Skeletal muscle tissue (tissue), 3 donors: ENCODE measurements at regions not wholly inside any gene's neighbourhood (a gene's known extent, or its start where the extent isn't known, plus 50 kb on each side); places are given as distances from the start of the nearest gene placed in this dataset.

Source experiments
- H3K27ac ChIP-seq: one replicate; pipeline ENCODE4 v1.7.0; 2013; ENCODE audit warnings: mild to moderate bottlenecking, low read depth, low read length, inconsistent platforms
- H3K27me3 ChIP-seq, 3 donors: one replicate each; pipeline ENCODE4 v1.7.0; 2013; ENCODE audit warnings: low read length in 3 of 3; ENCODE audit not compliant: control insufficient read depth in 3 of 3, insufficient read depth in 3 of 3
- H3K36me3 ChIP-seq, 3 donors: one replicate each; pipeline ENCODE4 v1.7.0; 2013; ENCODE audit warnings: low read length in 3 of 3; ENCODE audit not compliant: control insufficient read depth in 3 of 3, insufficient read depth in 3 of 3
- H3K4me1 ChIP-seq, 3 donors: one replicate each; pipeline ENCODE4 v1.7.0; 2013; ENCODE audit warnings: low read length in 3 of 3, mild to moderate bottlenecking in 3 of 3; ENCODE audit not compliant: control insufficient read depth in 3 of 3, insufficient read depth in 3 of 3
- H3K4me3 ChIP-seq, 3 donors: one replicate each; pipeline ENCODE4 v1.7.0; 2013; ENCODE audit warnings: low read length in 3 of 3
- H3K9ac ChIP-seq, 3 donors: one replicate each; pipeline ENCODE4 v1.7.0; 2013; ENCODE audit warnings: low read length in 3 of 3, mild to moderate bottlenecking in 3 of 3, moderate library complexity in 2 of 3, low read depth in 1 of 3
- H3K9me3 ChIP-seq, 3 donors: one replicate each; pipeline ENCODE4 v1.7.0; 2013; ENCODE audit warnings: low read length in 3 of 3; ENCODE audit not compliant: control insufficient read depth in 3 of 3
- donor health status: Osteomylitis.

- H3K9ac ChIP-seq: no peak overlapping the region
- H3K4me3 ChIP-seq: no peak overlapping the region
- no peaks in the 10 kb centered on the region for H3K4me1 ChIP-seq
- no peak overlapping the region for H3K27ac ChIP-seq
- H3K36me3 ChIP-seq: no peaks in the 10 kb centered on the region
- H3K9me3 ChIP-seq: no peaks in the 10 kb centered on the region
- peaks cover 0 to 2% (median 0%) of the 10 kb centered on the region in 3 donors for H3K27me3 ChIP-seq
Measured at GRCh38 chr22:34038801-34039555, 118.7 kb upstream of the LARGE1 start.

GRCh38 chr22:34045311-34045710, 125.0 kb upstream of the LARGE1 start:
- Histone ChIP-seq H3K27ac (no peak overlapping the region), H3K4me3 (no peak overlapping the region), H3K9ac (no peak overlapping the region), H3K9me3 (no peaks in the 10 kb centered on the region), H3K36me3 (no peaks in the 10 kb centered on the region), H3K27me3 (peaks cover 0 to 5% (median 0%) of the 10 kb centered on the region in 3 donors), H3K4me1 (no peaks in the 10 kb centered on the region)

- Histone ChIP-seq H3K9me3 (peaks cover 0 to 10% (median 3%) of the 10 kb centered on the region in 3 donors), H3K27me3 (peaks cover 0 to 7% (median 0%) of the 10 kb centered on the region in 3 donors), H3K27ac (no peak overlapping the region), H3K36me3 (no peaks in the 10 kb centered on the region), H3K4me3 (no peak overlapping the region), H3K4me1 (no peaks in the 10 kb centered on the region), H3K9ac (no peak overlapping the region)
Measured at GRCh38 chr22:34055525-34056200, 135.4 kb upstream of the LARGE1 start.

GRCh38 chr22:34057726-34058125, 137.4 kb upstream of the LARGE1 start:
- Histone ChIP-seq H3K9me3 (peaks cover 0 to 10% (median 3%) of the 10 kb centered on the region in 3 donors), H3K4me1 (no peaks in the 10 kb centered on the region), H3K27me3 (peaks cover 0 to 3% (median 0%) of the 10 kb centered on the region in 3 donors), H3K9ac (no peak overlapping the region), H3K36me3 (no peaks in the 10 kb centered on the region), H3K4me3 (no peak overlapping the region), H3K27ac (no peak overlapping the region)

- H3K27me3 ChIP-seq: no peaks in the 10 kb centered on the region
- H3K36me3 ChIP-seq: no peaks in the 10 kb centered on the region
Measured at GRCh38 chr22:34064696-34065095, 144.4 kb upstream of the LARGE1 start.

GRCh38 chr22:34067031-34067430, 146.8 kb upstream of the LARGE1 start:
- H3K27me3 ChIP-seq: no peaks in the 10 kb centered on the region
- no peaks in the 10 kb centered on the region for H3K4me1 ChIP-seq
- H3K9me3 ChIP-seq: no peaks in the 10 kb centered on the region
- H3K36me3 ChIP-seq: no peaks in the 10 kb centered on the region
- H3K9ac ChIP-seq: no peak overlapping the region
- H3K27ac ChIP-seq: no peak overlapping the region
- no peak overlapping the region for H3K4me3 ChIP-seq

More at GRCh38 chr22:34064696-34065095, 144.4 kb upstream of the LARGE1 start:
- no peak overlapping the region for H3K27ac ChIP-seq
- no peaks in the 10 kb centered on the region for H3K4me1 ChIP-seq
- no peaks in the 10 kb centered on the region for H3K9me3 ChIP-seq
- no peak overlapping the region for H3K9ac ChIP-seq
- no peak overlapping the region for H3K4me3 ChIP-seq

GRCh38 chr22:34068001-34068400, 147.7 kb upstream of the LARGE1 start:
- Histone ChIP-seq H3K27me3 (no peaks in the 10 kb centered on the region), H3K4me3 (no peak overlapping the region), H3K4me1 (no peaks in the 10 kb centered on the region), H3K9ac (no peak overlapping the region), H3K27ac (no peak overlapping the region), H3K36me3 (no peaks in the 10 kb centered on the region), H3K9me3 (no peaks in the 10 kb centered on the region)

GRCh38 chr22:34070051-34070450, 149.8 kb upstream of the LARGE1 start:
- no peak overlapping the region for H3K27ac ChIP-seq
- no peak overlapping the region for H3K4me3 ChIP-seq
- H3K9me3 ChIP-seq: no peaks in the 10 kb centered on the region
- peaks cover 0 to 4% (median 3%) of the 10 kb centered on the region in 3 donors for H3K27me3 ChIP-seq
- H3K4me1 ChIP-seq: no peaks in the 10 kb centered on the region
- no peaks in the 10 kb centered on the region for H3K36me3 ChIP-seq
- no peak overlapping the region for H3K9ac ChIP-seq

GRCh38 chr22:34070531-34070930, 150.3 kb upstream of the LARGE1 start:
- Histone ChIP-seq H3K27ac (no peak overlapping the region), H3K4me3 (no peak overlapping the region), H3K4me1 (no peaks in the 10 kb centered on the region), H3K9ac (no peak overlapping the region), H3K9me3 (no peaks in the 10 kb centered on the region), H3K27me3 (peaks cover 0 to 4% (median 3%) of the 10 kb centered on the region in 3 donors), H3K36me3 (no peaks in the 10 kb centered on the region)

- no peak overlapping the region for H3K9ac ChIP-seq
- H3K4me3 ChIP-seq: no peak overlapping the region
- H3K9me3 ChIP-seq: no peaks in the 10 kb centered on the region
- no peaks in the 10 kb centered on the region for H3K4me1 ChIP-seq
- H3K27ac ChIP-seq: no peak overlapping the region
- H3K36me3 ChIP-seq: no peaks in the 10 kb centered on the region
- peaks cover 0 to 8% (median 4%) of the 10 kb centered on the region in 3 donors for H3K27me3 ChIP-seq
Measured at GRCh38 chr22:34072585-34072984, 152.3 kb upstream of the LARGE1 start.
